Ishikawa (cell line): ENCODE measurements at regions not wholly inside any gene's neighbourhood (a gene's known extent, or its start where the extent isn't known, plus 50 kb on each side); places are given as distances from the start of the nearest gene placed in this dataset.

Experiments
- CREB1 ChIP-seq: IDR thresholded peaks from 2 replicates; pipeline ENCODE4 v1.6.1; 2012; ENCODE audit warnings: low read depth
- EGR1 ChIP-seq: IDR thresholded peaks from 2 replicates; pipeline ENCODE4 v1.6.1; 2012
- EP300 ChIP-seq: IDR thresholded peaks from 2 replicates; pipeline ENCODE4 v1.6.1; 2012; ENCODE audit warnings: borderline replicate concordance
- FOXM1 ChIP-seq: IDR thresholded peaks from 2 replicates; pipeline ENCODE4 v1.6.1; 2012; ENCODE audit warnings: low read depth, borderline replicate concordance
- MAX ChIP-seq: IDR thresholded peaks from 2 replicates; pipeline ENCODE4 v1.6.1; 2012
- TAF1 ChIP-seq: IDR thresholded peaks from 2 replicates; pipeline ENCODE4 v1.6.1; 2012; ENCODE audit warnings: low read depth, mild to moderate bottlenecking
- TCF12 ChIP-seq: IDR thresholded peaks from 2 replicates; pipeline ENCODE4 v1.6.1; 2012; ENCODE audit warnings: low read depth
- TEAD4 ChIP-seq: IDR thresholded peaks from 2 replicates; pipeline ENCODE4 v1.6.1; 2012
- YY1 ChIP-seq: IDR thresholded peaks from 2 replicates; pipeline ENCODE4 v1.6.1; 2012; ENCODE audit warnings: low read depth
- ZBTB7A ChIP-seq: IDR thresholded peaks from 2 replicates; pipeline ENCODE4 v1.6.1; 2012; ENCODE audit warnings: low read depth

GRCh38 chr2:149737896-149738295 lies 150.3 kb upstream of the MMADHC start:
- TF ChIP-seq EP300 (no peak), TAF1 (no peak), ZBTB7A (no peak), TCF12 (no peak), YY1 (no peak), MAX (no peak), TEAD4 (no peak), FOXM1 (no peak), CREB1 (no peak), EGR1 (no peak)
